ENCODE measurements at regions not wholly inside any gene's neighbourhood (a gene's known extent, or its start where the extent isn't known, plus 50 kb on each side); places are given as distances from the start of the nearest gene placed in this dataset.

DNA sequence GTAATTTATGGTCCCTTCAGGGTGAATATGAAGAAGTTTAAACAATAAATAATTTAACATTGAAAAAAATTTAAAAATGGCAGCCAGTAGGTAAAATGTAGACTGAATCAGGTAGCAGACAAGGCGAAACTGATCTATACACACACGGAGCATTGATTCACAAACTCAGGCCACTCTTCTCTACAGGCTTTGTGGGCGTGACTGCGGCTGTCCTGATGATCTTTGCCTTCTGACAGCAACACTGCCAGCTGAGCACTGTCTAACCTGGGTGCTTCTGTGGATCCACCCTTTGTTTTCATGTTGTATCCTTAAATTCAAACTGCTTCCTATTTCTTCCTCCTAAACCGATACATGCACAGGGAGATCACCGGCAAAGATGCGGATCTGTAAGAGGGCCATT lies 315.4 kb upstream of the ADCY2 start:
- intact Hi-C loops (cut with DNase I) = no loop called here
- H3K36me3 ChIP-seq = no peaks in the 10 kb centered on the region
- no peaks in the 10 kb centered on the region for H3K4me1 ChIP-seq
- DNase-seq = no peak
- H3K4me3 ChIP-seq = no peak overlapping the region
- 80 to 85% methylated on average over 7 of the region's 7 CpGs for WGBS, 2 donors
- TF ChIP-seq POLR2A (IDR thresholded peaks at IDR 0.05) = no peak
- TF ChIP-seq, protein P1, sequence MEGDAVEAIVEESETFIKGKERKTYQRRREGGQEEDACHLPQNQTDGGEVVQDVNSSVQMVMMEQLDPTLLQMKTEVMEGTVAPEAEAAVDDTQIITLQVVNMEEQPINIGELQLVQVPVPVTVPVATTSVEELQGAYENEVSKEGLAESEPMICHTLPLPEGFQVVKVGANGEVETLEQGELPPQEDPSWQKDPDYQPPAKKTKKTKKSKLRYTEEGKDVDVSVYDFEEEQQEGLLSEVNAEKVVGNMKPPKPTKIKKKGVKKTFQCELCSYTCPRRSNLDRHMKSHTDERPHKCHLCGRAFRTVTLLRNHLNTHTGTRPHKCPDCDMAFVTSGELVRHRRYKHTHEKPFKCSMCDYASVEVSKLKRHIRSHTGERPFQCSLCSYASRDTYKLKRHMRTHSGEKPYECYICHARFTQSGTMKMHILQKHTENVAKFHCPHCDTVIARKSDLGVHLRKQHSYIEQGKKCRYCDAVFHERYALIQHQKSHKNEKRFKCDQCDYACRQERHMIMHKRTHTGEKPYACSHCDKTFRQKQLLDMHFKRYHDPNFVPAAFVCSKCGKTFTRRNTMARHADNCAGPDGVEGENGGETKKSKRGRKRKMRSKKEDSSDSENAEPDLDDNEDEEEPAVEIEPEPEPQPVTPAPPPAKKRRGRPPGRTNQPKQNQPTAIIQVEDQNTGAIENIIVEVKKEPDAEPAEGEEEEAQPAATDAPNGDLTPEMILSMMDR (IDR thresholded peaks at IDR 0.05) = no peak
- no peak overlapping the region for H3K27ac ChIP-seq
- no peaks in the 10 kb centered on the region for H3K27me3 ChIP-seq
- no peaks in the 10 kb centered on the region for H3K9me3 ChIP-seq

DNA sequence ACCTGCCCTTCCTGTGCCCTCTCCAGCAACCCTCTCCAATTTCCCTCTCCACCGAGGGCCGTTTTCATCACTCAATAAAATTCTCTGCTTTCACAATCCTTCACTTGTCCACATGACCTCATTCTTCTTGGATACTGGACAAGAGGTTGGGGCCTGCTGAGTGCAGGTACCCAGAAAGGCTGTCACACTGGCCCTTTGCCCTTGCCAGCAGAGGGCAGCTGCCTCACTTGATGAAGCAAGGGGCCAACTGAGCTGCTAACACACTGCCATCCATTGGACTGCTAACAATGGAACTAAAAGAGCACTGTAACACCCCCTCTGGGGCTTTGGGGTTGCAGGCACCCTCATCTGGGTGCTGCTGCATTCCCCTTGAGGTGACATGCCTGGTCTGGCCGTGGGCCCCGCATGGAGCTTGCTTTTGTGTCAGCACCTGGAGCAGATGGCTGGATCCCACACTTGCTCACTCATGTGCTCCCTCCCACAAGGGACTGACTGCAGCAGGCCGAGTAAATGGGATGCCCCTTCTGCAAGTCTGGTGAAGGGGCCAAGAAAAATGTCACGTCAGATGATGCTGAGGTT lies 308.1 kb upstream of the ADCY2 start:
- intact Hi-C loops (cut with DNase I) = no loop called here
- H3K27me3 ChIP-seq = no peaks in the 10 kb centered on the region
- WGBS, 2 donors = 77 to 79% methylated on average over 4 to 6 of the region's 6 CpGs
- no peaks in the 10 kb centered on the region for H3K4me1 ChIP-seq
- no peaks in the 10 kb centered on the region for H3K9me3 ChIP-seq
- TF ChIP-seq, protein P1 (IDR thresholded peaks at IDR 0.05) = no peak
- no peak for TF ChIP-seq POLR2A (IDR thresholded peaks at IDR 0.05)
- no peak overlapping the region for H3K27ac ChIP-seq
- no peaks in the 10 kb centered on the region for H3K36me3 ChIP-seq
- DNase-seq = no peak
- no peak overlapping the region for H3K4me3 ChIP-seq

DNA sequence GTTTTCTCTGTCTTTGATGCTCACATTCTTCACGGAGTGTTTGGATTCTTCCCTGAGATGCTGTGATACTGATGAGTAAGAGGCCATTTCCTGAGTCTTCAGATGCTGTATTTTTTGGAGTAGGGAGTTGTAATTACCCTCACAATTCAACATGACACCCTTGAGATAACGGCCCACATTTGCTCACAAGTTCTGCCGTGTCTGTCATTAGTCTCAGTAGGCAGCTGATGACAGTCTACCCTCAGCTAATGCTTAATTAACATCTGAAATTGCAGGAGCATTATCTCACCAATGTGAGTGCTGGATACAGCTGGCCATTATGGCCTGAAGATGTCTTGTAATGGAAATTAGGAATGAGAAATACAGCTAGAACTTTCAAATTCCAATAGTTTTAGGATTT lies 307.1 kb upstream of the ADCY2 start:
- no peak for DNase-seq
- H3K27me3 ChIP-seq = no peaks in the 10 kb centered on the region
- H3K4me3 ChIP-seq = no peak overlapping the region
- no peak overlapping the region for H3K27ac ChIP-seq
- WGBS, 2 donors = 24 to 48% methylated on average over 3 of the region's 3 CpGs
- TF ChIP-seq POLR2A (IDR thresholded peaks at IDR 0.05) = no peak
- TF ChIP-seq, protein P1 (IDR thresholded peaks at IDR 0.05) = no peak
- H3K4me1 ChIP-seq = no peaks in the 10 kb centered on the region
- intact Hi-C loops (cut with DNase I) = no loop called here
- H3K9me3 ChIP-seq = no peaks in the 10 kb centered on the region
- H3K36me3 ChIP-seq = no peaks in the 10 kb centered on the region

DNA sequence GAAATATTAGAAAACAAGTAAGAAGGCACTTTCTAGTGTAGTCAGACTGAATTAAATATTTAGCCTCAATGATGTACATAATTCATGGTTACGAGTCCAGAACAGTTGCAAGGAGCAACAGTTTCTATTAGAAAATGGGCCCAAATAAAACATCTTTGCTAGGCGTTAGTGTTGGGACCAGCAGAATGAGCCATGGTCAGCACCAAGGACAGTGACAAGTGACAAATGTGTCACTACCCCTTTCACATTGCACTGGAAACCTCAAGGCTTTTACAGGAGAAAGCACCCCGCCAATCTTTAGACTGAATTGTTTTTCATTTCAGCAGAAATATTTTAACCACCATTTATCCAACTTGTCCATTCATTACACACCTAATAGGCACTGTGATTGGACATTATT lies 301.3 kb upstream of the ADCY2 start:
- no peak for TF ChIP-seq POLR2A (IDR thresholded peaks at IDR 0.05)
- TF ChIP-seq, protein P1 (IDR thresholded peaks at IDR 0.05) = no peak
- Histone ChIP-seq H3K4me1 (no peaks in the 10 kb centered on the region), H3K36me3 (no peaks in the 10 kb centered on the region), H3K27ac (no peak overlapping the region), H3K9me3 (no peaks in the 10 kb centered on the region), H3K4me3 (no peak overlapping the region), H3K27me3 (no peaks in the 10 kb centered on the region)
- 31 to 34% methylated on average over 3 of the region's 3 CpGs for WGBS, 2 donors
- intact Hi-C loops (cut with DNase I) = no loop called here
- DNase-seq = no peak

DNA sequence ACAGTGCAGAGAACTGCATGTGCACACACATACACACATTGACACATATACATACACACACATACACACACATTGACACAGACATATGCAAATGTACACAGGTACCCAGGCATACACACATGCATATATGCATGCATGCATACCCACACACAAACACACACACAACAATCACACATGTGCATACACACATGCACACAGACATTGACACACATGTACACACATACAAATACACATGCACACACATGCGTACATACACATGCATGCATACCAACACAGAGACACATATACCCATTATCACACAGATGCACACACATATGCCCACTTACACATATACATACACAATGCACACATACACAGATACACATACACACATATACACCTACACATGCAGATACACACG lies 299.6 kb upstream of the ADCY2 start:
- Histone ChIP-seq H3K27me3 (no peaks in the 10 kb centered on the region), H3K27ac (no peak overlapping the region), H3K4me3 (no peak overlapping the region), H3K9me3 (no peaks in the 10 kb centered on the region), H3K4me1 (no peaks in the 10 kb centered on the region), H3K36me3 (no peaks in the 10 kb centered on the region)
- intact Hi-C loops (cut with DNase I) = no loop called here
- no peak for DNase-seq
- no peak for TF ChIP-seq POLR2A (IDR thresholded peaks at IDR 0.05)
- TF ChIP-seq, protein P1 (IDR thresholded peaks at IDR 0.05) = no peak
- WGBS, 2 donors = 63 to 85% methylated on average over 2 of the region's 2 CpGs

Data from esophagus squamous epithelium (tissue), 5 donors.